Body of pancreas (tissue), 4 donors: ENCODE measurements at regions not wholly inside any gene's neighbourhood (a gene's known extent, or its start where the extent isn't known, plus 50 kb on each side); places are given as distances from the start of the nearest gene placed in this dataset.

ENCODE experiments used
- ATAC-seq: fragments of 150-250 bp; one replicate; pipeline ENCODE4 v1.9.1; 2016
- DNase-seq, 4 donors: peaks; one replicate each; pipeline ENCODE4 v3.0.0-alpha.2; 2019
- H3K27ac ChIP-seq, 4 donors: fragments of 200-600 bp; sonication (generic); 1 replicate in 3 of 4; 2 replicates in 1 of 4; pipeline versions ENCODE4 v1.5.1 to v1.6.1; 2016 to 2019; ENCODE audit warnings: mild to moderate bottlenecking in 1 of 4, mixed read lengths in 1 of 4, moderate library complexity in 1 of 4
- H3K27me3 ChIP-seq, 2 donors: fragments of 200-600 bp; sonication (generic); one replicate each; pipeline ENCODE4 v1.6.0; 2016; ENCODE audit warnings: mild to moderate bottlenecking in 1 of 2
- H3K36me3 ChIP-seq, 2 donors: fragments of 200-600 bp; sonication (generic); replicated peaks in 1 of 2; 2 replicates each; pipeline ENCODE4 v1.5.1; 2016; ENCODE audit warnings: low read depth in 2 of 2; ENCODE audit not compliant: insufficient read depth in 1 of 2
- H3K4me1 ChIP-seq: fragments of 200-600 bp; sonication (generic); one replicate; pipeline ENCODE4 v1.6.0; 2016
- H3K4me3 ChIP-seq, 2 donors: fragments of 200-600 bp; sonication (generic); 1 replicate in 1 of 2; 2 replicates in 1 of 2; pipeline ENCODE4 v1.5.1; 2016 to 2019
- H3K9me3 ChIP-seq, 3 donors: fragments of 200-600 bp; sonication (generic); 1 replicate in 2 of 3; 2 replicates in 1 of 3; pipeline ENCODE4 v1.5.1; 2016
- POLR2A ChIP-seq, 3 donors: fragments of 450-650 bp; IDR thresholded peaks; one replicate each; pipeline ENCODE4 v1.6.1; 2016; ENCODE audit warnings: antibody characterized with exemption in 3 of 3, mild to moderate bottlenecking in 2 of 3
- WGBS, 2 donors: methylation state at CpG; one replicate each; pipeline ENCODE4 v1.1.5; 2017; 5-methylcytosine and 5-hydroxymethylcytosine counted together
- intact Hi-C: fragments of 100-400 bp; cut with DNase I; formaldehyde crosslinking; loops from one replicate; pipeline ENCODE4 v1.15.1; 2023
- TF ChIP-seq, protein P1 (sequence below), 7 experiments: fragments of 450-650 bp in 4 of 7; fragments of 200-600 bp in 3 of 7; sonication (generic) in 3 of 7; IDR thresholded peaks; one replicate each; pipeline ENCODE4 v1.5.1; 2016 to 2019; ENCODE audit warnings: antibody characterized with exemption in 7 of 7

DNA sequence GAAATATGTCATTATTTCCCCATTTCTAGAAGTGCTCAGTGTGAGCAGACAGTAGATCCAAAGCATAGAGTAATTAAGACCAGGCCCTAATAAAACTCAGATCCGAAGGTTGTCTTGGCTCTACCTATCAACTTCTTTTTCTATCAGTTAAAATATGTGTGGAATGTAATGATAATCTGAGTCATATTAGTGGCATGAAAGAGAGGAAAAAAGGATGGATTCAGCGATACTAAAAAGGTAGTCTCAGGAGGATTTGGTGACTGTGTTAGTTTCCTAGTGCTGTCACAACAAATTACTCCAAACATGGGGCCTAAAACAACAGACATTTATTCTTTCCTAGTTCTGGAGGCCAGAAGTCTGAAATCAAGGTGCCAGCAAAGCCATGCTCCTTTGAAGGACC lies 103.7 kb upstream of the NABP1 start:
- H3K4me1 ChIP-seq: no peaks in the 10 kb centered on the region
- H3K27me3 ChIP-seq: no peaks in the 10 kb centered on the region
- H3K4me3 ChIP-seq: no peak overlapping the region
- DNase-seq (no peak), ATAC-seq (no peak)
- intact Hi-C loops: no loop called here
- WGBS, 2 donors: 73% methylated on average over 2 of the region's 2 CpGs
- TF ChIP-seq, protein P1, sequence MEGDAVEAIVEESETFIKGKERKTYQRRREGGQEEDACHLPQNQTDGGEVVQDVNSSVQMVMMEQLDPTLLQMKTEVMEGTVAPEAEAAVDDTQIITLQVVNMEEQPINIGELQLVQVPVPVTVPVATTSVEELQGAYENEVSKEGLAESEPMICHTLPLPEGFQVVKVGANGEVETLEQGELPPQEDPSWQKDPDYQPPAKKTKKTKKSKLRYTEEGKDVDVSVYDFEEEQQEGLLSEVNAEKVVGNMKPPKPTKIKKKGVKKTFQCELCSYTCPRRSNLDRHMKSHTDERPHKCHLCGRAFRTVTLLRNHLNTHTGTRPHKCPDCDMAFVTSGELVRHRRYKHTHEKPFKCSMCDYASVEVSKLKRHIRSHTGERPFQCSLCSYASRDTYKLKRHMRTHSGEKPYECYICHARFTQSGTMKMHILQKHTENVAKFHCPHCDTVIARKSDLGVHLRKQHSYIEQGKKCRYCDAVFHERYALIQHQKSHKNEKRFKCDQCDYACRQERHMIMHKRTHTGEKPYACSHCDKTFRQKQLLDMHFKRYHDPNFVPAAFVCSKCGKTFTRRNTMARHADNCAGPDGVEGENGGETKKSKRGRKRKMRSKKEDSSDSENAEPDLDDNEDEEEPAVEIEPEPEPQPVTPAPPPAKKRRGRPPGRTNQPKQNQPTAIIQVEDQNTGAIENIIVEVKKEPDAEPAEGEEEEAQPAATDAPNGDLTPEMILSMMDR (IDR thresholded peaks at IDR 0.05): no peak
- TF ChIP-seq POLR2A (IDR thresholded peaks at IDR 0.05): no peak
- no peaks in the 10 kb centered on the region for H3K9me3 ChIP-seq
- no peaks in the 10 kb centered on the region for H3K36me3 ChIP-seq
- no peak overlapping the region for H3K27ac ChIP-seq

DNA sequence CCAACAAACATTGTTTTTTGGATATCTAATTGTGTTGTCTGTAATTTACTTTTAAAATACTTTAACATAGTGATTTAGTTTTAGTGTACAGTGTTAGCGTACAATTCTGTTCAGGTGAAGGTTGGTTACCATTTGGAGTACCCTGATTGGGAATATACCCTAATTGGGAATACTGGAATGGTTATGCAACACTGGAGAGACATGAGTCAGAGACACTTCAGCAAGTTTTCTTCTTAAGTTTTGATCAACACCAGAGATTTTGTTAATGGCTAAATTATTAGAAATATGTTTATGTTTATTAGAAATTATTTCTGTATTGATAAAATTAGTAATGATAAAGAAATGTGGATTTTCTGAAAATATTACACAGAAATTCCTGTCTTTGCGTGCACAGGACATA lies 100.3 kb upstream of the NABP1 start:
- no peak overlapping the region for H3K4me3 ChIP-seq
- no peak overlapping the region for H3K27ac ChIP-seq
- ATAC-seq (no peak), DNase-seq (no peak)
- no peaks in the 10 kb centered on the region for H3K27me3 ChIP-seq
- intact Hi-C loops: no loop called here
- H3K36me3 ChIP-seq: no peaks in the 10 kb centered on the region
- H3K9me3 ChIP-seq: no peaks in the 10 kb centered on the region
- TF ChIP-seq POLR2A (IDR thresholded peaks at IDR 0.05): no peak
- TF ChIP-seq, protein P1 (IDR thresholded peaks at IDR 0.05): no peak
- 64 to 95% methylated on average over 2 of the region's 2 CpGs for WGBS, 2 donors
- no peaks in the 10 kb centered on the region for H3K4me1 ChIP-seq

DNA sequence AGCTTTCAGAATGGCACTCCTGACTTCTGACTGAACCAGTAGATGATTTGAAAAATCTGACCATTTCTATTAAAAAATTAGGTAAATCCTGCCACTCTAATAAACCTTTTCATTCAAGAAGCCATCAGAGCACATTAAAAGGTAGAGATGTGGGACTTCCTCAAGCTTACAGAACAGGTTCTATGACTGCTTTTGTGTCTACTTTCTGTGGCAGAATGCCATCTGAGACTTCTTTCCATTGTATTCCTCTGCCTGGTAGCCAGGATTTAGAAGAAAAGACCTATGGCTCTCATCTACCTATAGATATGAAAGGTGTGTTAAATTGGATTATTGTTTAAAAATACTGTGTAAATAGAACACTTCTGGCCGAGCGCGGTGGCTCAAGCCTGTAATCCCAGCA lies 99.9 kb upstream of the NABP1 start:
- 90 to 92% methylated on average over 3 of the region's 3 CpGs for whole genome bisulfite sequencing, 2 donors
- no peaks in the 10 kb centered on the region for H3K27me3 ChIP-seq
- ATAC-seq: no peak

DNA sequence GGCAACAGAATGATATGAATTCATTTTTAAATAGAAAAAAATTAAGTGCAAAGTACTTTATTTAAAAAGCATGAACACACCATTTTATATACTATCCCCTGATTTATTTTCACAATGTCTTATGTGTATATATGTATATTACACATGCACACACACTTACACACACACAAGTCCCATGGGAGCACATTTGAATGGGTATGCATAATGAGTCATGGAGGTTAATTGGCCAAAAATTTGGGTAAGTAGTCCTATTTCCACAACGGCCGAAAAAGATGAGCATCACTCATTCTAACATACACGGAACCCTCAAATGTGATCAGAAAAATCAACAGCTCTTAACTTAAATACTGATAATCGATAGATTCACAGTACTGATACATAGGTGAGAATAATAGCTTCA lies 97.4 kb upstream of the NABP1 start:
- DNase-seq (no peak), ATAC-seq (no peak)
- Histone ChIP-seq H3K4me1 (no peaks in the 10 kb centered on the region), H3K4me3 (no peak overlapping the region), H3K9me3 (no peaks in the 10 kb centered on the region), H3K36me3 (no peaks in the 10 kb centered on the region), H3K27ac (no peak overlapping the region), H3K27me3 (no peaks in the 10 kb centered on the region)
- intact Hi-C loops: no loop called here
- 61 to 64% methylated on average over 4 of the region's 4 CpGs for whole genome bisulfite sequencing, 2 donors
- TF ChIP-seq POLR2A (IDR thresholded peaks at IDR 0.05): no peak
- TF ChIP-seq, protein P1 (IDR thresholded peaks at IDR 0.05): no peak

More for the DNA sequence above, 99.9 kb upstream of the NABP1 start:
- no peaks in the 10 kb centered on the region for H3K4me1 ChIP-seq
- H3K9me3 ChIP-seq: no peaks in the 10 kb centered on the region
- no peak overlapping the region for H3K27ac ChIP-seq
- no peak overlapping the region for H3K4me3 ChIP-seq
- no peak for TF ChIP-seq POLR2A (IDR thresholded peaks at IDR 0.05)
- TF ChIP-seq, protein P1 (IDR thresholded peaks at IDR 0.05): no peak
- intact Hi-C loops: no loop called here
- no peak for DNase-seq
- H3K36me3 ChIP-seq: no peaks in the 10 kb centered on the region

DNA sequence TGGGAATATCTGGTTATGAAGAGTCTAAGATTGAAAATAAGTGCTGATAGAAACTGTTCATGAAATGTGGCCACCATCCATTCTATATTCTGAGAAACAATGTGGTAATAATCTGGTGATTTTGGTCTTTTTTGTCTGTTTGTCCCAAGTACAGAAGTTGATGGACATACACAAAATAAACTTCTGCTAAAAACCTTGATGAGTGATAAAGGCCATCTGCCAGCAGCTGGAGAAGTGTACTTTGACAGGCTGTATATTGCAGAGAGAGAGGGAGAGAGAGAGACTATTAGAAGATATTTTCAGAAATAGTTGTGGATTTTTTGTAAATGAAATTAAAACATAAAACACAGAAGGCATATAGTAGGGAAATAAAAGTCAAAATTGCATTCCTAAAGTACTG lies 96.9 kb upstream of the NABP1 start:
- no peaks in the 10 kb centered on the region for H3K27me3 ChIP-seq
- TF ChIP-seq, protein P1 (IDR thresholded peaks at IDR 0.05): no peak
- no peak for TF ChIP-seq POLR2A (IDR thresholded peaks at IDR 0.05)
- ATAC-seq: no peak
- intact Hi-C loops: no loop called here
- no peak for DNase-seq
- no peak overlapping the region for H3K27ac ChIP-seq
- no peaks in the 10 kb centered on the region for H3K9me3 ChIP-seq
- no peaks in the 10 kb centered on the region for H3K36me3 ChIP-seq
- H3K4me1 ChIP-seq: no peaks in the 10 kb centered on the region
- H3K4me3 ChIP-seq: no peak overlapping the region
